GM13977 (cell line): ENCODE measurements at regions not wholly inside any gene's neighbourhood (a gene's known extent, or its start where the extent isn't known, plus 50 kb on each side); places are given as distances from the start of the nearest gene placed in this dataset.
"Not testable (repeated sequence)": the region's sequence is repeated elsewhere in the genome, so short reads cannot be mapped to it uniquely, and the experiment has no call there.

ENCODE experiments used
- DNase-seq: peaks from one replicate; pipeline ENCODE4 v3.0.0; 2012; ENCODE audit warnings: low spot score
- CTCF ChIP-seq: IDR thresholded peaks from 2 replicates; pipeline ENCODE4 v1.5.1; 2012; ENCODE audit warnings: mild to moderate bottlenecking, control low read depth; ENCODE audit not compliant: insufficient read depth; ENCODE audit errors: extremely low read depth, missing control alignments
- in situ Hi-C: fragments of 300-500 bp; cut with MboI; formaldehyde crosslinking; loops from one replicate; pipeline ENCODE4 v1.12.0; 2022; ENCODE audit warnings: low sequenced_read_pairs, low pct_unique_long_range_greater_than_20kb, mixed read lengths, inconsistent platforms; ENCODE audit not compliant: unreplicated experiment

- TF ChIP-seq CTCF = no peak
- no peak for DNase-seq
- in situ Hi-C loops = no loop called here
Observed at GRCh38 chr4:27678027-27678426, 817.4 kb downstream of the STIM2 start.

- in situ Hi-C loops = no loop called here
Observed at GRCh38 chr4:27684610-27685011, 824.0 kb downstream of the STIM2 start.

GRCh38 chr4:27685091-27685490 is 824.5 kb downstream of the STIM2 start:
- no peak for DNase-seq
- in situ Hi-C loops = no loop called here
- TF ChIP-seq CTCF = no peak

More at GRCh38 chr4:27684610-27685011, 824.0 kb downstream of the STIM2 start:
- peak; percentile 10 for DNase-seq
- peak; percentile 77 for TF ChIP-seq CTCF

- in situ Hi-C loops = no loop called here
- DNase-seq = no peak
- no peak for TF ChIP-seq CTCF
Observed at GRCh38 chr4:27685947-27686346, 825.3 kb downstream of the STIM2 start.

- DNase-seq = peak; percentile 20
- in situ Hi-C loops = no loop called here
- peak; percentile 70 for TF ChIP-seq CTCF
Observed at GRCh38 chr4:27692158-27692557, 831.5 kb downstream of the STIM2 start.

GRCh38 chr4:27692868-27693634 is 832.4 kb downstream of the STIM2 start:
- DNase-seq = no peak
- TF ChIP-seq CTCF = no peak
- in situ Hi-C loops = no loop called here

GRCh38 chr4:27696257-27696656 is 835.6 kb downstream of the STIM2 start:
- in situ Hi-C loops = not testable (repeated sequence)

More at GRCh38 chr4:27696257-27696656, 835.6 kb downstream of the STIM2 start:
- DNase-seq = not testable (repeated sequence)
